Endothelial cell of umbilical vein (primary cell): ENCODE measurements at regions not wholly inside any gene's neighbourhood (a gene's known extent, or its start where the extent isn't known, plus 50 kb on each side); places are given as distances from the start of the nearest gene placed in this dataset.

Source experiments
- BruUV-seq: library from RNA; stranded (reverse); fragments of 400-500 nt; replicated peaks from 2 replicates; lab custom pipeline; 2021; lab: Mats Ljungman, UMichigan
- CTCF ChIA-PET: fragments of 300-600, 350-600 bp; sonication (Branson Sonifier 250); formaldehyde crosslinking; loops from one replicate; lab custom pipeline; 2021; ENCODE audit warnings: antibody characterized with exemption, inconsistent platforms; lab: Charles Lee
- POLR2A ChIA-PET: fragments of 300-600, 350-600 bp; sonication (Branson Sonifier 250); formaldehyde crosslinking; loops from one replicate; lab custom pipeline; 2021; ENCODE audit warnings: antibody characterized with exemption, inconsistent platforms; lab: Charles Lee
- DNase-seq: peaks from one replicate; pipeline ENCODE4 v3.0.0-alpha.2; 2011; ENCODE audit warnings: low read depth, low spot score
- FAIRE-seq: peaks from 2 replicates; lab custom pipeline; 2011; peaks lifted over from hg19 to GRCh38; lab: Jason Lieb, UNC
- H2AFZ ChIP-seq: 2 replicates; pipeline ENCODE4 v1.6.0; 2012; ENCODE audit warnings: low read depth, low read length, control low read depth, inconsistent platforms
- H3K27ac ChIP-seq: 2 replicates; pipeline ENCODE4 v1.5.1; 2011; ENCODE audit warnings: low read depth, mild to moderate bottlenecking, control low read depth, low read length, moderate library complexity; ENCODE audit not compliant: insufficient read depth
- H3K27me3 ChIP-seq, 2 experiments: 2 replicates each; pipeline versions ENCODE4 v1.6.0 to v1.6.1; 2011; ENCODE audit warnings: low read length in 2 of 2, mixed read lengths in 1 of 2; ENCODE audit not compliant: control insufficient read depth in 2 of 2, insufficient read depth in 2 of 2
- H3K36me3 ChIP-seq, 2 experiments: 2 replicates in 1 of 2; 3 replicates in 1 of 2; pipeline ENCODE4 v1.5.1; 2011; ENCODE audit warnings: low read length in 2 of 2, mild to moderate bottlenecking in 1 of 2, moderate library complexity in 1 of 2; ENCODE audit not compliant: control insufficient read depth in 2 of 2, insufficient read depth in 2 of 2; ENCODE audit errors: extremely low read depth in 1 of 2
- H3K4me1 ChIP-seq: 3 replicates; pipeline ENCODE4 v1.5.1; 2011; ENCODE audit warnings: mild to moderate bottlenecking, low read length; ENCODE audit not compliant: control insufficient read depth, insufficient read depth; ENCODE audit errors: extremely low read depth
- H3K4me2 ChIP-seq: 2 replicates; pipeline ENCODE4 v1.6.1; 2011; ENCODE audit warnings: low read length, control low read depth, mixed read lengths; ENCODE audit not compliant: insufficient read depth
- H3K4me3 ChIP-seq, 3 experiments: fragments of 200-600 bp in 1 of 3; sonication (generic), shearing (Covaris generic) in 1 of 3; replicated peaks in 1 of 3; 2 replicates each; pipeline ENCODE4 v1.5.1; 2011 to 2016; ENCODE audit warnings: control low read depth in 3 of 3, low read length in 3 of 3, mild to moderate bottlenecking in 2 of 3, inconsistent platforms in 1 of 3, low read depth in 1 of 3, moderate library complexity in 1 of 3; ENCODE audit not compliant: insufficient read depth in 1 of 3
- H3K79me2 ChIP-seq: 2 replicates; pipeline ENCODE4 v1.6.0; 2012; ENCODE audit warnings: low read length, inconsistent platforms; ENCODE audit not compliant: control insufficient read depth, insufficient read depth
- H3K9ac ChIP-seq: replicated peaks from 2 replicates; pipeline ENCODE3; 2011; ENCODE audit warnings: low read length, control low read depth; ENCODE audit not compliant: insufficient read depth; ENCODE audit errors: extremely low read depth
- H3K9me1 ChIP-seq: replicated peaks from 3 replicates; pipeline ENCODE4 v1.6.0; 2011; ENCODE audit warnings: mild to moderate bottlenecking, low read length; ENCODE audit not compliant: control insufficient read depth, insufficient read depth; ENCODE audit errors: extremely low read depth
- H3K9me3 ChIP-seq: replicated peaks from 2 replicates; pipeline ENCODE4 v1.5.1; 2012; ENCODE audit warnings: low read length, inconsistent platforms; ENCODE audit not compliant: control insufficient read depth, insufficient read depth
- H4K20me1 ChIP-seq: replicated peaks from 2 replicates; pipeline ENCODE3; 2011; ENCODE audit warnings: mild to moderate bottlenecking, low read length; ENCODE audit not compliant: control insufficient read depth, insufficient read depth; ENCODE audit errors: extremely low read depth
- JUN ChIP-seq: IDR thresholded peaks from 2 replicates; pipeline ENCODE4 v1.6.1; 2011; ENCODE audit warnings: borderline replicate concordance, low read depth; ENCODE audit not compliant: insufficient read length, insufficient read depth
- MAX ChIP-seq: IDR thresholded peaks from 2 replicates; pipeline ENCODE4 v1.6.1; 2011; ENCODE audit not compliant: insufficient read depth, insufficient read length
- POLR2A ChIP-seq: IDR thresholded peaks from 2 replicates; pipeline ENCODE4 v1.6.1; 2012; ENCODE audit warnings: low read depth, mild to moderate bottlenecking, control low read depth, low read length
- dilution Hi-C: fragments of 300-500 bp; cut with MboI; formaldehyde crosslinking; loops from one replicate; pipeline ENCODE4 v1.15.0; 2019; ENCODE audit warnings: low sequenced_read_pairs; ENCODE audit not compliant: extremely low pct_ligation_motif_present
- intact Hi-C: fragments of 100-400 bp; cut with micrococcal nuclease; formaldehyde crosslinking; loops from one replicate; pipeline ENCODE4 v1.10.0; 2022

- Histone ChIP-seq H4K20me1 (no peaks in the 10 kb centered on the region), H3K27me3 (no peaks in the 10 kb centered on the region), H3K9me1 (no peaks in the 10 kb centered on the region), H3K36me3 (no peaks in the 10 kb centered on the region), H2AFZ (no peak overlapping the region), H3K79me2 (no peaks in the 10 kb centered on the region), H3K4me3 (no peak overlapping the region), H3K4me2 (no peak overlapping the region), H3K9ac (no peak overlapping the region), H3K9me3 (no peaks in the 10 kb centered on the region), H3K4me1 (no peaks in the 10 kb centered on the region), H3K27ac (no peak overlapping the region)
- intact Hi-C loops, result no loop called here
- BruUV-seq, result no TSS peak
- FAIRE-seq (no peak), DNase-seq (peak; percentile 11)
- ChIA-PET CTCF (no interaction called here), POLR2A (no interaction called here)
- dilution Hi-C loops, result no loop called here
- TF ChIP-seq JUN (peak; percentile 22), MAX (no peak)
Measured at GRCh38 chr5:6832994-6833393, 119.8 kb downstream of the TENT4A start.

DNA sequence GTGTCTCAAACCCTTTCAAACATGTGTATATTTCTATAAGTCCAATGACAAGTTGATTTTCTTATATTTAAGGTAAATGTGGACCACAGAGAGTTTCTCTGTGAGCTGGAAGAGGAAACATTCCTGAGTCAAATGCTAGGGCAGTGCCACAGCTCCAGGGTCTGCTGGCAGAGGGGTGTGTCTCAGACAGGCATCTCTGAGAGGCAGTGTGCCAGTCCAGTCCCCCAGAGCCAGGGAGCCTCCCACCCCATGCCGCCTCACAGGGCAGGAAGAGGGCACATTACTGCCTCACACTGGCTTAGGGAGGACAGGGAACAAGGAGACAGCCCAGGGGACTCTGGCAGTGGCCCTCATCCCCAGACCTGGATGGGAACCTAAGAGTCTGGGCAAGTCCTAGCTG, 120.2 kb downstream of the TENT4A start:
- Histone ChIP-seq H3K9me1 (no peaks in the 10 kb centered on the region), H2AFZ (no peak overlapping the region), H3K27me3 (no peaks in the 10 kb centered on the region), H3K79me2 (no peaks in the 10 kb centered on the region), H3K9ac (no peak overlapping the region), H3K4me1 (no peaks in the 10 kb centered on the region), H3K4me2 (no peak overlapping the region), H3K4me3 (no peak overlapping the region), H3K27ac (no peak overlapping the region), H4K20me1 (no peaks in the 10 kb centered on the region), H3K36me3 (no peaks in the 10 kb centered on the region), H3K9me3 (no peaks in the 10 kb centered on the region)
- FAIRE-seq (no peak), DNase-seq (no peak)
- intact Hi-C loops (no loop called here), dilution Hi-C loops (no loop called here)
- no TSS peak for BruUV-seq
- ChIA-PET CTCF (no interaction called here), POLR2A (no interaction called here)
- TF ChIP-seq JUN, result no peak
- TF ChIP-seq POLR2A, result no peak
- TF ChIP-seq MAX, result no peak
